Lower leg skin (tissue), 3 donors: ENCODE measurements at regions not wholly inside any gene's neighbourhood (a gene's known extent, or its start where the extent isn't known, plus 50 kb on each side); places are given as distances from the start of the nearest gene placed in this dataset.

Experiments
- POLR2A ChIP-seq, 2 donors: fragments of 450-650 bp; IDR thresholded peaks; one replicate each; pipeline ENCODE4 v1.6.1; 2016 to 2017; ENCODE audit warnings: antibody characterized with exemption in 2 of 2, mild to moderate bottlenecking in 1 of 2, moderate library complexity in 1 of 2
- TF ChIP-seq, protein P1 (sequence below), 3 donors: fragments of 450-650 bp; IDR thresholded peaks; one replicate each; pipeline ENCODE4 v1.5.1; 2016; ENCODE audit warnings: antibody characterized with exemption in 3 of 3, mild to moderate bottlenecking in 3 of 3, moderate library complexity in 2 of 3

GRCh38 chr14:62280366-62280765, 518.1 kb downstream of the SNAPC1 start:
- TF ChIP-seq, protein P1, sequence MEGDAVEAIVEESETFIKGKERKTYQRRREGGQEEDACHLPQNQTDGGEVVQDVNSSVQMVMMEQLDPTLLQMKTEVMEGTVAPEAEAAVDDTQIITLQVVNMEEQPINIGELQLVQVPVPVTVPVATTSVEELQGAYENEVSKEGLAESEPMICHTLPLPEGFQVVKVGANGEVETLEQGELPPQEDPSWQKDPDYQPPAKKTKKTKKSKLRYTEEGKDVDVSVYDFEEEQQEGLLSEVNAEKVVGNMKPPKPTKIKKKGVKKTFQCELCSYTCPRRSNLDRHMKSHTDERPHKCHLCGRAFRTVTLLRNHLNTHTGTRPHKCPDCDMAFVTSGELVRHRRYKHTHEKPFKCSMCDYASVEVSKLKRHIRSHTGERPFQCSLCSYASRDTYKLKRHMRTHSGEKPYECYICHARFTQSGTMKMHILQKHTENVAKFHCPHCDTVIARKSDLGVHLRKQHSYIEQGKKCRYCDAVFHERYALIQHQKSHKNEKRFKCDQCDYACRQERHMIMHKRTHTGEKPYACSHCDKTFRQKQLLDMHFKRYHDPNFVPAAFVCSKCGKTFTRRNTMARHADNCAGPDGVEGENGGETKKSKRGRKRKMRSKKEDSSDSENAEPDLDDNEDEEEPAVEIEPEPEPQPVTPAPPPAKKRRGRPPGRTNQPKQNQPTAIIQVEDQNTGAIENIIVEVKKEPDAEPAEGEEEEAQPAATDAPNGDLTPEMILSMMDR (IDR thresholded peaks at IDR 0.05), result no peak
- no peak for TF ChIP-seq POLR2A (IDR thresholded peaks at IDR 0.05)
